ENCODE measurements at regions not wholly inside any gene's neighbourhood (a gene's known extent, or its start where the extent isn't known, plus 50 kb on each side); places are given as distances from the start of the nearest gene placed in this dataset.

DNA sequence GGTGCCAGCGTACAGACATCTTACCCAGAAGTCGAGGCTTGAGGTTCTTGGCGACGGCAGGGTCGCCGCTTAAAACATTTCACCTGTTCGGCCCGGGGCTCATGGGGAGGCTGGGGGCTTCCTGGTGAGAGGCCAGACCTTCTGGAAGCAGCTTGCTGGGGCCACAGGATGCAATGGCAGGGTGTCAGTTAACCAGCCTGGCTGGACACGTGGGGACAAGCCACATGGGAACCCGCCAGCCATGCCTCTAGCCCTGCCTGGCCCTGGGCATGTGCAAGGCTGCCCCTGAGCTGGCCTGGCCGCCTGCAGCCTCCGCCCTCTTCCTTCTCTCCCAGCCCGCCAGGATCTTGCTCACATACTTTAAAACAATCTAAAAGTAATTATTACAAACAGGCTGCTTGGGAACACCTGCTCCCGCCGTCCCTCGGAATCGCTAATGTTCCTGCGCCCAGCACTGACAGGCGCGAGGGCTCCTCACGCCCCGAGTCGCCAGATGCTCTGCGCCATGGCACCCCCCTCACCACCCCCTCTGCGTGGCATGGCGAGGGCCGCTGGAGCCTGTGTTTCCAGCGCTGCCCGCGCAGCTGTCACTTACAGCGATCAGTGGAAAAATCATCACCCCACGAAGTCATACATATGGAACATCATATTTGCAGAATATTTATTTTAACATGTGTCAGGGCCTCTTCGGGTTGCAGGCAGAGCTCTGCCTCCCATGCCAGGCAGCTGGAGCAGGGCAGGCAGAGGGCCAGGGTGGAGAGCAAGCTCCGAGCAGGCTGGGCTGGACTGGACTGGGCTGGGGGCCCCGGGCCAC, 188.7 kb upstream of the GSE1 start:
- TF ChIP-seq USF2 (IDR thresholded peaks at IDR 0.05; ENCODE audit: low read depth, low read length) = no peak
- no peak for TF ChIP-seq CEBPB (IDR thresholded peaks at IDR 0.05; ENCODE audit: low read depth, low read length)
- TF ChIP-seq, protein P1, sequence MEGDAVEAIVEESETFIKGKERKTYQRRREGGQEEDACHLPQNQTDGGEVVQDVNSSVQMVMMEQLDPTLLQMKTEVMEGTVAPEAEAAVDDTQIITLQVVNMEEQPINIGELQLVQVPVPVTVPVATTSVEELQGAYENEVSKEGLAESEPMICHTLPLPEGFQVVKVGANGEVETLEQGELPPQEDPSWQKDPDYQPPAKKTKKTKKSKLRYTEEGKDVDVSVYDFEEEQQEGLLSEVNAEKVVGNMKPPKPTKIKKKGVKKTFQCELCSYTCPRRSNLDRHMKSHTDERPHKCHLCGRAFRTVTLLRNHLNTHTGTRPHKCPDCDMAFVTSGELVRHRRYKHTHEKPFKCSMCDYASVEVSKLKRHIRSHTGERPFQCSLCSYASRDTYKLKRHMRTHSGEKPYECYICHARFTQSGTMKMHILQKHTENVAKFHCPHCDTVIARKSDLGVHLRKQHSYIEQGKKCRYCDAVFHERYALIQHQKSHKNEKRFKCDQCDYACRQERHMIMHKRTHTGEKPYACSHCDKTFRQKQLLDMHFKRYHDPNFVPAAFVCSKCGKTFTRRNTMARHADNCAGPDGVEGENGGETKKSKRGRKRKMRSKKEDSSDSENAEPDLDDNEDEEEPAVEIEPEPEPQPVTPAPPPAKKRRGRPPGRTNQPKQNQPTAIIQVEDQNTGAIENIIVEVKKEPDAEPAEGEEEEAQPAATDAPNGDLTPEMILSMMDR (conservative IDR thresholded peaks at IDR 0.05; ENCODE audit: low read depth, low read length) = no peak
- no peak for TF ChIP-seq SMC3 (IDR thresholded peaks at IDR 0.05; ENCODE audit: low read depth, low read length)
- no peak for TF ChIP-seq RAD21 (IDR thresholded peaks at IDR 0.05; ENCODE audit: low read length)
- TF ChIP-seq ELK1 (IDR thresholded peaks at IDR 0.05; ENCODE audit: borderline replicate concordance, low read depth, low read length) = no peak
- TF ChIP-seq MXI1 (IDR thresholded peaks at IDR 0.05; ENCODE audit: borderline replicate concordance, low read depth, low read length) = no peak
- no peak for TF ChIP-seq POLR2A (IDR thresholded peaks at IDR 0.05; ENCODE audit: low read depth, low read length)
- no peak for TF ChIP-seq FOS (IDR thresholded peaks at IDR 0.05; ENCODE audit: low read depth, low read length)
- TF ChIP-seq RFX5 (IDR thresholded peaks at IDR 0.05; ENCODE audit: low read depth, low read length) = no peak
- TF ChIP-seq RCOR1 (IDR thresholded peaks at IDR 0.05; ENCODE audit: insufficient replicate concordance, low read length) = no peak
- TF ChIP-seq CHD1 (IDR thresholded peaks at IDR 0.05; ENCODE audit: low read depth, low read length) = no peak

Data from IMR-90 (cell line).